Lower leg skin (tissue), 4 donors: ENCODE measurements at regions not wholly inside any gene's neighbourhood (a gene's known extent, or its start where the extent isn't known, plus 50 kb on each side); places are given as distances from the start of the nearest gene placed in this dataset.

Experiments
- DNase-seq, 2 donors: peaks; one replicate each; pipeline ENCODE4 v3.0.0-alpha.2; 2019; ENCODE audit warnings: low spot score in 2 of 2
- H3K4me3 ChIP-seq: fragments of 200-600 bp; sonication (generic); 2 replicates; pipeline ENCODE4 v1.5.1; 2017; ENCODE audit warnings: mild to moderate bottlenecking, low read depth; ENCODE audit not compliant: poor library complexity, severe bottlenecking
- POLR2A ChIP-seq, 2 donors: fragments of 450-650 bp; IDR thresholded peaks; one replicate each; pipeline ENCODE4 v1.6.1; 2016 to 2017; ENCODE audit warnings: antibody characterized with exemption in 2 of 2, mild to moderate bottlenecking in 1 of 2, moderate library complexity in 1 of 2
- WGBS, 2 donors: methylation state at CpG; one replicate each; pipeline ENCODE4 v1.1.5; 2018; 5-methylcytosine and 5-hydroxymethylcytosine counted together
- intact Hi-C: fragments of 100-400 bp; cut with DNase I; formaldehyde crosslinking; loops from one replicate; pipeline ENCODE4 v1.15.0; 2023; ENCODE audit warnings: low total_unique reads
- TF ChIP-seq, protein P1 (sequence below), 3 donors: fragments of 450-650 bp; IDR thresholded peaks; one replicate each; pipeline ENCODE4 v1.5.1; 2016; ENCODE audit warnings: antibody characterized with exemption in 3 of 3, mild to moderate bottlenecking in 3 of 3, moderate library complexity in 2 of 3

DNA sequence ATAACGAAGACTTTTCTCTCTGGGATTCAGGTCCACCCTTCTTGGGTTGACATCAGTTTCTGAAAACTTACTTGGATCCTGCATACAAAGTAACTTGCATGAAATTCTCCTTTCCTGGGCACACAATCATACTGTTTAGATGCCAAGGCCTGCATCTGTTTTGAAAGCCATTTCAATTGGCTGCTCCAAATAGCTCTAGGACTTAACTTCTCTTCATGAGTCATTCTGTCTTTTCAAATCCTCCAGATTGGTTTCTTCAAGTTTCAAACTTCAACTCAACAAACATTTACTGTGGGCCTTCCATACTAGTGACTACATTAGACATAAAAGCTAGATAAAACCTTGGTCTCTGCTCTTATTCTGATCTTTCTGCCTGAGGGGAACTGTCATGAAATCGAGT lies 54.8 kb upstream of the HMHB1 start:
- TF ChIP-seq, protein P1, sequence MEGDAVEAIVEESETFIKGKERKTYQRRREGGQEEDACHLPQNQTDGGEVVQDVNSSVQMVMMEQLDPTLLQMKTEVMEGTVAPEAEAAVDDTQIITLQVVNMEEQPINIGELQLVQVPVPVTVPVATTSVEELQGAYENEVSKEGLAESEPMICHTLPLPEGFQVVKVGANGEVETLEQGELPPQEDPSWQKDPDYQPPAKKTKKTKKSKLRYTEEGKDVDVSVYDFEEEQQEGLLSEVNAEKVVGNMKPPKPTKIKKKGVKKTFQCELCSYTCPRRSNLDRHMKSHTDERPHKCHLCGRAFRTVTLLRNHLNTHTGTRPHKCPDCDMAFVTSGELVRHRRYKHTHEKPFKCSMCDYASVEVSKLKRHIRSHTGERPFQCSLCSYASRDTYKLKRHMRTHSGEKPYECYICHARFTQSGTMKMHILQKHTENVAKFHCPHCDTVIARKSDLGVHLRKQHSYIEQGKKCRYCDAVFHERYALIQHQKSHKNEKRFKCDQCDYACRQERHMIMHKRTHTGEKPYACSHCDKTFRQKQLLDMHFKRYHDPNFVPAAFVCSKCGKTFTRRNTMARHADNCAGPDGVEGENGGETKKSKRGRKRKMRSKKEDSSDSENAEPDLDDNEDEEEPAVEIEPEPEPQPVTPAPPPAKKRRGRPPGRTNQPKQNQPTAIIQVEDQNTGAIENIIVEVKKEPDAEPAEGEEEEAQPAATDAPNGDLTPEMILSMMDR (IDR thresholded peaks at IDR 0.05): no peak
- TF ChIP-seq POLR2A (IDR thresholded peaks at IDR 0.05): no peak
- H3K4me3 ChIP-seq: no peak overlapping the region
- no peak for DNase-seq
- WGBS, 2 donors: 44 to 50% methylated on average over 2 of the region's 2 CpGs
- intact Hi-C loops: no loop called here

DNA sequence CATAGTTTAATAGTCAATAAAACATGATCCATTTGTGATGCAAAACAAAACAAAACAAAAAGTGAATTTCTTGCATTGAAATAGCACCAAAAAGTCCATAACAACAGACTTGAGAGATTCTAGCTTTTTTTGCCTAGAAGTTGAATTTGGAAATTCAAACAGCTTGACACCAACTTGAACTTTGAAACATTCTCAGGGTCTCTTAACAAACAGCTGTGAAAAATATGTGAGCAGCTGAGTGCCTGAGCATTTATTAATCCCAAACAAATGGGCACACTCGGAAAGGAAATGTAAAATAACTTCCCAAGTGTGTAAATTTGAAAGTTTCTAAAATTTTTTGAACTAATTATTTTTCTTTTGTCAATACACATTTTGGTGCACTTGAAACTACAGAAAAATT lies 56.0 kb upstream of the HMHB1 start:
- TF ChIP-seq, protein P1 (IDR thresholded peaks at IDR 0.05): no peak
- TF ChIP-seq POLR2A (IDR thresholded peaks at IDR 0.05): no peak
- intact Hi-C loops: no loop called here
- H3K4me3 ChIP-seq: no peak overlapping the region
- no peak for DNase-seq
- WGBS, 2 donors: 60 to 62% methylated on average over 1 of the region's 1 CpG

DNA sequence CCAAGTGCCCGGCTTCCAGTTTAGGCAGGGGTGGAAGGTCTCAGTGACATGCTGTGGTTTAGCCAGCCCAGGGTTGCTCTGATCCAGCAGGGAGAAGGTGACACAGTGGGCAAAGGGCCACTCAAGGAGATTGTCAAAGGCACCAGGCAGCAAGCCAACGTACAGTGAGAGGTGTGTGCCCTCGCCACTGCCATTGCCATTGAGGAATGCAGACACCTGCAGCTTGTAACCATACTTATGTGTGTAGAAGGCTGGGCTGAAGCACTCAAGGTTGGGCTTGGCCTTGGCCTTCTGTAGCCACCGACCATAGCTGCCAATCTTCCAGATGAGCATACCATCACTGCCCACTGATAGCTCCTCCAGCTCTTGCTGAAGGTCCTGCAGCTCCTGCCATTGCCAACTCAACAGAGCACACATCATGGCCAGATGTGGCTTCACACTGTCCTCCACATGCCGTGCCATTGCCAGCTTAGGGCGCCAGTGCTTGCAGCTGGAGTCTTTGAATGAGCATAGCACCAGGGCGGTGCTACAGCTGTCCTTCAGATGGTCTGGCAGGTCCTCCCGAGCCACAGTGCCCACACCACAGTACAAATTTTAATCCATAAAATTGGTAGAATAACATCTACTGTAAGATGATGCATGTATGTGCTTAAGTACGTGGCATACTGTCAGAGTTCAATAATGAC lies 59.7 kb upstream of the HMHB1 start:
- no peak for DNase-seq
- TF ChIP-seq POLR2A (IDR thresholded peaks at IDR 0.05): no peak
- TF ChIP-seq, protein P1 (IDR thresholded peaks at IDR 0.05): no peak
- intact Hi-C loops: no loop called here
- 82 to 89% methylated on average over 9 of the region's 9 CpGs for WGBS, 2 donors
- H3K4me3 ChIP-seq: no peak overlapping the region

DNA sequence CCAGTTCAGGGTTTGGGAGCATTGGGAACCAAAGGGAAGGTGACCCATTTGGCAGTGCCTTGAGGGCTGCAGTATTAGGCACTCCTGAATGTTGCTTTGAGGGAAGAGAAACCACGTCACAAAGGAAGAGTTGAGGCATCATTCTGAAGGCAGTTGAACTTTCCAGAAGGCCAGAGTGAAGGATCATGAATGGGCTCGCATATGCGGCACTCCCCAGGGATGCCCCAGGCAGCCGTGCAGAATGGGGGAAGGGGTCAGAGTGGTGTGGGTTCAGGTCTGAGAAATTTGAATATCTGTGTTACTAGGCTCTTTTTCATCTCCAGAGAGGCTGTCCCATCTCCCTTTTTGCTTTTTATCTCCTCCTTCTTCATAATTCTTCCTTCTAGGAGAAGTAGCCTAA lies 60.6 kb upstream of the HMHB1 start:
- no peak overlapping the region for H3K4me3 ChIP-seq
- intact Hi-C loops: no loop called here
- TF ChIP-seq, protein P1 (IDR thresholded peaks at IDR 0.05): no peak
- TF ChIP-seq POLR2A (IDR thresholded peaks at IDR 0.05): no peak
- no peak for DNase-seq
- WGBS, 2 donors: 78 to 83% methylated on average over 4 of the region's 4 CpGs

DNA sequence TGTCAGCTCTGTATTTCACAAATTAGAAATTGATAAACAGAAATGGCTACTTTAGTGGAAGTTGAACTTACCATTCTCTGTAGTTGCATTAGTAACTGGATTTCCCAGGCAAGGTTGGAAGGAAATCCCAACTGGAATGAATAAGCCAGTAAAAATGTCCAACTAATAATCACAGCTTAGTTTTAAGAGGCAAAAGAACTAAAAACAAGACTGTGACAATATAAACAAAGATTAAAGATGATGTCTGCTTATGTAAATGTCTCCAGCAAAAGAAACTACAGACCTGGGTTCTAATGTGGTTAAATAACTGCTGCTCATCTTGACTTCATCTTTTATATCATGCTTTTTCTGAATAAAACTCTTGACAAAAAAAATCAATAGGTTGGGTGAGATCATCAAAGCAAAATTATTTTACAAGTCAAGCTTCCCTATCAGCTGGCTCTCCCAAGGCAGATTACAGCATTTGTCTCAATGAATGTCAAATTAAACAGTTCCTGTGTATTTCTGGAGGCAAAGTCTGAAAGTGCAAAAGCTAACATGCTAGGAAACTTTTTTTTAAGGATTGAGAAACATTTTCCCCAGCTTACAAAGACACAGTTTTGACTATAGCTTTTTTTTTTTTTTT lies 62.3 kb upstream of the HMHB1 start:
- H3K4me3 ChIP-seq: no peak overlapping the region
- intact Hi-C loops: no loop called here
- TF ChIP-seq, protein P1 (IDR thresholded peaks at IDR 0.05): no peak
- no peak for TF ChIP-seq POLR2A (IDR thresholded peaks at IDR 0.05)
- no peak for DNase-seq

DNA sequence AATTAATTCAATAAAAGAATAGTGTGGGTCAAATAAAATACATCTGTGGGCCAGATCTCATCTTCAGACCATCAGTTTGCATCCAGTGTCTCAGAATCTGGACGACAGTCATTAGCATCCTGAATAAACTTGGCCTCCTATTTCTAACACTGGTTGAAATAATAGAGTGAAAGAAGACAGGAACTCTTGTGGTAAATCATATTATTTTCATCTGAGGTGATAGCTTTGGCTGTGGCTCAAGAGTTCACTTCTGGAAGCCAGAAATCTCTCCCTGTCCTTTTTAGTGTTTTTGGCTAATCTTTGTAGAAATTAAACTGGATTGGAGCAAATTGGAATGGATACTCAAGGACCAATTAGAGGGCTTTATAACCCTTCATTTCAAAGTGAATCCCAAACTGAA lies 63.4 kb upstream of the HMHB1 start:
- intact Hi-C loops: no loop called here
- TF ChIP-seq, protein P1 (IDR thresholded peaks at IDR 0.05): no peak
- TF ChIP-seq POLR2A (IDR thresholded peaks at IDR 0.05): no peak
- 42 to 63% methylated on average over 1 of the region's 1 CpG for WGBS, 2 donors
- no peak overlapping the region for H3K4me3 ChIP-seq
- no peak for DNase-seq
